ENCODE measurements at regions not wholly inside any gene's neighbourhood (a gene's known extent, or its start where the extent isn't known, plus 50 kb on each side); places are given as distances from the start of the nearest gene placed in this dataset.
"Not testable (repeated sequence)": the region's sequence is repeated elsewhere in the genome, so short reads cannot be mapped to it uniquely, and the experiment has no call there.

GRCh38 chr5:101627770-101628169, 668.3 kb downstream of the SLCO4C1 start:
- TF ChIP-seq HNF4G (IDR thresholded peaks at IDR 0.05); CTCF (IDR thresholded peaks at IDR 0.05; ENCODE audit: low read depth, low read length, missing input control); TAF1 (conservative IDR thresholded peaks at IDR 0.05); ATF3 (IDR thresholded peaks at IDR 0.05); GABPA (IDR thresholded peaks at IDR 0.05 in 1 of 2, conservative IDR thresholded peaks at IDR 0.05 in 1 of 2); YY1 (IDR thresholded peaks at IDR 0.05); REST (IDR thresholded peaks at IDR 0.05); MAX (IDR thresholded peaks at IDR 0.05); RAD21 (IDR thresholded peaks at IDR 0.05); FOXA2 (IDR thresholded peaks at IDR 0.05); EGR1 (IDR thresholded peaks at IDR 0.05; ENCODE audit: low read depth in 2 of 2); SP1 (IDR thresholded peaks at IDR 0.05): not testable (repeated sequence)

Data from liver (tissue), 3 donors.